ENCODE measurements at regions not wholly inside any gene's neighbourhood (a gene's known extent, or its start where the extent isn't known, plus 50 kb on each side); places are given as distances from the start of the nearest gene placed in this dataset.

- TF ChIP-seq, protein P1, sequence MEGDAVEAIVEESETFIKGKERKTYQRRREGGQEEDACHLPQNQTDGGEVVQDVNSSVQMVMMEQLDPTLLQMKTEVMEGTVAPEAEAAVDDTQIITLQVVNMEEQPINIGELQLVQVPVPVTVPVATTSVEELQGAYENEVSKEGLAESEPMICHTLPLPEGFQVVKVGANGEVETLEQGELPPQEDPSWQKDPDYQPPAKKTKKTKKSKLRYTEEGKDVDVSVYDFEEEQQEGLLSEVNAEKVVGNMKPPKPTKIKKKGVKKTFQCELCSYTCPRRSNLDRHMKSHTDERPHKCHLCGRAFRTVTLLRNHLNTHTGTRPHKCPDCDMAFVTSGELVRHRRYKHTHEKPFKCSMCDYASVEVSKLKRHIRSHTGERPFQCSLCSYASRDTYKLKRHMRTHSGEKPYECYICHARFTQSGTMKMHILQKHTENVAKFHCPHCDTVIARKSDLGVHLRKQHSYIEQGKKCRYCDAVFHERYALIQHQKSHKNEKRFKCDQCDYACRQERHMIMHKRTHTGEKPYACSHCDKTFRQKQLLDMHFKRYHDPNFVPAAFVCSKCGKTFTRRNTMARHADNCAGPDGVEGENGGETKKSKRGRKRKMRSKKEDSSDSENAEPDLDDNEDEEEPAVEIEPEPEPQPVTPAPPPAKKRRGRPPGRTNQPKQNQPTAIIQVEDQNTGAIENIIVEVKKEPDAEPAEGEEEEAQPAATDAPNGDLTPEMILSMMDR (IDR thresholded peaks at IDR 0.05): no peak
- TF ChIP-seq POLR2A (IDR thresholded peaks at IDR 0.05): no peak
These were observed 588.9 kb downstream of the RNF144B start for GRCh38 chr6:18976091-18976490.
